Adrenal gland (tissue), 5 donors: ENCODE measurements at regions not wholly inside any gene's neighbourhood (a gene's known extent, or its start where the extent isn't known, plus 50 kb on each side); places are given as distances from the start of the nearest gene placed in this dataset.

Source experiments
- CTCF ChIP-seq, 6 experiments: fragments of 450-650 bp in 4 of 6; fragments of 200-600 bp in 2 of 6; sonication (generic) in 1 of 6; IDR thresholded peaks; 1 replicate in 5 of 6; 2 replicates in 1 of 6; pipeline versions ENCODE4 v1.5.1 to v1.8.0; 2016 to 2021; ENCODE audit warnings: antibody characterized with exemption in 6 of 6, mild to moderate bottlenecking in 2 of 6, moderate library complexity in 1 of 6
- POLR2A ChIP-seq, 2 donors: fragments of 450-650 bp; IDR thresholded peaks; one replicate each; pipeline ENCODE4 v1.6.1; 2017; ENCODE audit warnings: antibody characterized with exemption in 2 of 2, mild to moderate bottlenecking in 2 of 2, moderate library complexity in 1 of 2
- donor health status: DM: no; HTN: no; CAD: no.

- no peak for TF ChIP-seq CTCF (IDR thresholded peaks at IDR 0.05)
- no peak for TF ChIP-seq POLR2A (IDR thresholded peaks at IDR 0.05)
Measured at GRCh38 chrX:497186-498014, 110.7 kb upstream of the PPP2R3B start.
